GM18505 (cell line): ENCODE measurements at regions not wholly inside any gene's neighbourhood (a gene's known extent, or its start where the extent isn't known, plus 50 kb on each side); places are given as distances from the start of the nearest gene placed in this dataset.

Experiments
- ATAC-seq: cut with Tn5 transposase; IDR thresholded peaks from one replicate; pipeline ENCODE4 v1.9.1; 2021; ENCODE audit not compliant: unreplicated experiment
- POLR2A ChIP-seq: IDR thresholded peaks from 4 replicates; pipeline ENCODE4 v1.6.1; 2011; ENCODE audit warnings: borderline replicate concordance; ENCODE audit not compliant: insufficient read depth, insufficient read length; ENCODE audit errors: extremely low read depth

GRCh38 chr19:28471731-28472510 is 741.0 kb downstream of the UQCRFS1 start:
- no peak for ATAC-seq

GRCh38 chr19:28469544-28469943 is 743.4 kb downstream of the UQCRFS1 start:
- no peak for TF ChIP-seq POLR2A
- no peak for ATAC-seq

More at GRCh38 chr19:28471731-28472510, 741.0 kb downstream of the UQCRFS1 start:
- no peak for TF ChIP-seq POLR2A

- TF ChIP-seq POLR2A, result no peak
- ATAC-seq, result no peak
These were observed 744.1 kb downstream of the UQCRFS1 start for GRCh38 chr19:28468701-28469459.

- no peak for TF ChIP-seq POLR2A
- ATAC-seq, result no peak
These were observed 746.6 kb downstream of the UQCRFS1 start for GRCh38 chr19:28466107-28467045.

- no peak for TF ChIP-seq POLR2A
These were observed 747.4 kb downstream of the UQCRFS1 start for GRCh38 chr19:28465371-28466086.

GRCh38 chr19:28463493-28464053 is 749.4 kb downstream of the UQCRFS1 start:
- ATAC-seq, result no peak
- no peak for TF ChIP-seq POLR2A

More at GRCh38 chr19:28465371-28466086, 747.4 kb downstream of the UQCRFS1 start:
- ATAC-seq, result no peak

- TF ChIP-seq POLR2A, result no peak
- ATAC-seq, result no peak
These were observed 755.3 kb downstream of the UQCRFS1 start for GRCh38 chr19:28457620-28458019.

GRCh38 chr19:28456708-28457320 is 756.1 kb downstream of the UQCRFS1 start:
- no peak for TF ChIP-seq POLR2A
- no peak for ATAC-seq

- no peak for ATAC-seq
- TF ChIP-seq POLR2A, result no peak
These were observed 756.7 kb downstream of the UQCRFS1 start for GRCh38 chr19:28456252-28456651.

GRCh38 chr19:28454083-28454482 is 758.9 kb downstream of the UQCRFS1 start:
- TF ChIP-seq POLR2A, result no peak
- no peak for ATAC-seq

GRCh38 chr19:28453420-28453819 is 759.5 kb downstream of the UQCRFS1 start:
- no peak for ATAC-seq
- no peak for TF ChIP-seq POLR2A

GRCh38 chr19:28449803-28450202 is 763.1 kb downstream of the UQCRFS1 start:
- ATAC-seq, result no peak
- TF ChIP-seq POLR2A, result no peak
